IMR-90 (cell line): ENCODE measurements at regions not wholly inside any gene's neighbourhood (a gene's known extent, or its start where the extent isn't known, plus 50 kb on each side); places are given as distances from the start of the nearest gene placed in this dataset.

ENCODE experiments used
- ATAC-seq: fragments of 200-7000 bp; cut with Tn5 transposase; 2 replicates; pipeline ENCODE4 v1.9.1; 2020; ENCODE audit warnings: low read depth, mild to moderate bottlenecking, moderate library complexity
- BruUV-seq: library from RNA; stranded (reverse); fragments of 400-500 nt; replicated peaks from 2 replicates; lab custom pipeline; 2021; lab: Mats Ljungman, UMichigan
- CTCF ChIA-PET: fragments of 300-600 bp; formaldehyde crosslinking; extraction: SDS; loops from one replicate; lab custom pipeline; 2021; ENCODE audit warnings: antibody characterized with exemption; lab: Yijun Ruan, JAX
- POLR2A ChIA-PET: fragments of 300-600 bp; sonication (Branson Sonifier 250); formaldehyde crosslinking; loops from one replicate; lab custom pipeline; 2022; ENCODE audit warnings: antibody characterized with exemption; ENCODE audit not compliant: unreplicated experiment; lab: Charles Lee
- DNase-seq: peaks from one replicate; pipeline ENCODE4 v3.0.0; 2013
- H2AFZ ChIP-seq: replicated peaks from 2 replicates; pipeline ENCODE3; 2013; ENCODE audit warnings: low read length, mild to moderate bottlenecking; ENCODE audit not compliant: poor library complexity
- H2AK5ac ChIP-seq: 2 replicates; pipeline ENCODE4 v1.6.1; 2013; ENCODE audit warnings: low read depth, low read length, inconsistent platforms
- H2AK9ac ChIP-seq: replicated peaks from 2 replicates; pipeline ENCODE3; 2013; ENCODE audit warnings: mild to moderate bottlenecking, low read depth, low read length, moderate library complexity; ENCODE audit not compliant: poor library complexity
- H2BK120ac ChIP-seq: 2 replicates; pipeline ENCODE4 v1.6.1; 2013; ENCODE audit warnings: low read depth, low read length, inconsistent platforms
- H2BK15ac ChIP-seq: 3 replicates; pipeline ENCODE4 v1.6.1; 2013; ENCODE audit warnings: low read depth, low read length, inconsistent platforms
- H2BK20ac ChIP-seq: 2 replicates; pipeline ENCODE4 v1.6.1; 2013; ENCODE audit warnings: low read depth, mild to moderate bottlenecking, inconsistent platforms, low read length, moderate library complexity
- H2BK5ac ChIP-seq: 2 replicates; pipeline ENCODE4 v1.6.1; 2013; ENCODE audit warnings: mild to moderate bottlenecking, low read depth, low read length, inconsistent platforms; ENCODE audit not compliant: poor library complexity, severe bottlenecking
- H3K14ac ChIP-seq: replicated peaks from 2 replicates; pipeline ENCODE4 v1.6.1; 2013; ENCODE audit warnings: low read depth, low read length, inconsistent platforms
- H3K18ac ChIP-seq: 2 replicates; pipeline ENCODE4 v1.6.1; 2013; ENCODE audit warnings: low read depth, low read length, control low read depth
- H3K23ac ChIP-seq: 2 replicates; pipeline ENCODE4 v1.6.1; 2013; ENCODE audit warnings: low read depth, low read length, inconsistent platforms
- H3K27ac ChIP-seq: 2 replicates; pipeline ENCODE4 v1.5.1; 2013; ENCODE audit warnings: mild to moderate bottlenecking, control low read depth, low read length; ENCODE audit not compliant: insufficient read depth
- H3K27me3 ChIP-seq: 2 replicates; pipeline ENCODE4 v1.6.1; 2013; ENCODE audit warnings: low read length; ENCODE audit not compliant: control insufficient read depth, insufficient read depth
- H3K36me3 ChIP-seq: 2 replicates; pipeline ENCODE4 v1.6.1; 2013; ENCODE audit warnings: low read length, mixed read lengths; ENCODE audit not compliant: control insufficient read depth, insufficient read depth
- H3K4ac ChIP-seq: 2 replicates; pipeline ENCODE4 v1.6.1; 2013; ENCODE audit warnings: low read depth, low read length, inconsistent platforms
- H3K4me1 ChIP-seq: 2 replicates; pipeline ENCODE4 v1.6.1; 2013; ENCODE audit warnings: low read length, mixed read lengths; ENCODE audit not compliant: control insufficient read depth, insufficient read depth
- H3K4me2 ChIP-seq: 2 replicates; pipeline ENCODE4 v1.6.1; 2013; ENCODE audit warnings: low read depth, mild to moderate bottlenecking, control low read depth, low read length, moderate library complexity
- H3K4me3 ChIP-seq: 2 replicates; pipeline ENCODE4 v1.5.1; 2013; ENCODE audit warnings: low read depth, mild to moderate bottlenecking, control low read depth, low read length, moderate library complexity; ENCODE audit not compliant: insufficient read depth
- H3K56ac ChIP-seq: 2 replicates; pipeline ENCODE4 v1.6.1; 2013; ENCODE audit warnings: low read length, inconsistent platforms; ENCODE audit not compliant: insufficient read depth; ENCODE audit errors: extremely low read depth
- H3K79me1 ChIP-seq, 2 experiments: 2 replicates each; pipeline ENCODE4 v1.6.1; 2013; ENCODE audit warnings: low read length in 2 of 2, inconsistent platforms in 1 of 2, low read depth in 1 of 2
- H3K9ac ChIP-seq: 2 replicates; pipeline ENCODE4 v1.6.1; 2013; ENCODE audit warnings: low read depth, low read length, control low read depth
- H3K9me1 ChIP-seq: 2 replicates; pipeline ENCODE4 v1.6.1; 2013; ENCODE audit warnings: low read length, inconsistent platforms; ENCODE audit not compliant: insufficient read depth
- H3K9me3 ChIP-seq: 2 replicates; pipeline ENCODE4 v1.6.1; 2013; ENCODE audit warnings: low read length; ENCODE audit not compliant: control insufficient read depth, insufficient read depth
- H4K20me1 ChIP-seq: 2 replicates; pipeline ENCODE4 v1.6.1; 2013; ENCODE audit warnings: low read length, inconsistent platforms; ENCODE audit not compliant: insufficient read depth
- H4K5ac ChIP-seq: 2 replicates; pipeline ENCODE4 v1.6.1; 2013; ENCODE audit warnings: mild to moderate bottlenecking, low read depth, low read length, control low read depth
- H4K8ac ChIP-seq, 2 experiments: 2 replicates each; pipeline ENCODE4 v1.6.1; 2013; ENCODE audit warnings: low read depth in 2 of 2, low read length in 2 of 2, control low read depth in 1 of 2, inconsistent platforms in 1 of 2
- H4K91ac ChIP-seq: 2 replicates; pipeline ENCODE4 v1.6.1; 2013; ENCODE audit warnings: low read depth, low read length, inconsistent platforms; ENCODE audit not compliant: insufficient read depth
- CEBPB ChIP-seq: IDR thresholded peaks from 2 replicates; pipeline ENCODE4 v1.6.1; 2012; ENCODE audit warnings: low read depth, low read length, improper control_type of control experiment
- FOS ChIP-seq: fragments of 150-350 bp; IDR thresholded peaks from 2 replicates; pipeline ENCODE4 v1.6.1; 2016; ENCODE audit warnings: low read depth, low read length
- WGBS, 2 experiments: methylation state at CpG; one replicate each; pipeline versions ENCODE4 v1.1.5 to v1.1.7; 2013; ENCODE audit warnings: missing lambda C conversion rate in 2 of 2; ENCODE audit not compliant: insufficient read length in 1 of 2; ENCODE audit errors: extremely low coverage in 2 of 2; 5-methylcytosine and 5-hydroxymethylcytosine counted together
- dilution Hi-C: fragments of 300-500 bp; cut with HindIII; formaldehyde crosslinking; loops from one replicate; pipeline ENCODE4 v1.14.3; 2018; ENCODE audit warnings: low sequenced_read_pairs; ENCODE audit not compliant: unreplicated experiment
- in situ Hi-C: fragments of 300-500 bp; cut with MboI; formaldehyde crosslinking; loops from 3 replicates; pipeline ENCODE4 v1.14.3; 2019; ENCODE audit warnings: low sequenced_read_pairs, inconsistent platforms, mixed read lengths
- intact Hi-C: fragments of 100-400 bp; cut with micrococcal nuclease; formaldehyde crosslinking; loops from 2 replicates; pipeline ENCODE4 v1.10.0; 2022

- Histone ChIP-seq H4K91ac (no peak overlapping the region), H3K4me2 (no peak overlapping the region), H4K8ac (no peak overlapping the region), H3K27ac (no peak overlapping the region), H3K9me3 (peaks cover 4% of the 10 kb centered on the region), H3K9ac (no peak overlapping the region), H3K18ac (no peak overlapping the region), H3K56ac (no peak overlapping the region), H3K36me3 (no peaks in the 10 kb centered on the region), H2AK9ac (no peak overlapping the region), H3K4me1 (no peaks in the 10 kb centered on the region), H3K27me3 (no peaks in the 10 kb centered on the region), H3K4ac (no peak overlapping the region), H3K9me1 (no peaks in the 10 kb centered on the region), H2BK15ac (no peak overlapping the region), H4K20me1 (no peaks in the 10 kb centered on the region), H3K23ac (no peak overlapping the region), H4K5ac (no peak overlapping the region), H3K14ac (no peak overlapping the region), H2BK5ac (no peak overlapping the region), H2AFZ (no peak overlapping the region), H2BK20ac (no peak overlapping the region), H3K4me3 (no peak overlapping the region), H3K79me1 (no peaks in the 10 kb centered on the region), H2AK5ac (no peak overlapping the region), H2BK120ac (no peak overlapping the region)
- CTCF ChIA-PET = interaction anchor here (1.2 kb wide), 1 partner anchor 65 kb away, joined by 3 read pairs; no protein-coding TSS in a partner anchor
- in situ Hi-C loops = no loop called here
- POLR2A ChIA-PET = no interaction called here
- intact Hi-C loops = no loop called here
- no peak for DNase-seq
- no peak for ATAC-seq
- dilution Hi-C loops = no loop called here
- TF ChIP-seq FOS (no peak), CEBPB (peak; percentile 38; the same call in 1 of the 2 replicates)
- no TSS peak for BruUV-seq
- whole genome bisulfite sequencing, 2 experiments = no CpG with 5 or more reads among the region's 2 CpGs
Observed at GRCh38 chr7:4566714-4567113, 115.4 kb upstream of the FOXK1 start.
